GM04504 (cell line): ENCODE measurements at regions not wholly inside any gene's neighbourhood (a gene's known extent, or its start where the extent isn't known, plus 50 kb on each side); places are given as distances from the start of the nearest gene placed in this dataset.
"Not testable (repeated sequence)": the region's sequence is repeated elsewhere in the genome, so short reads cannot be mapped to it uniquely, and the experiment has no call there.

Experiments
- DNase-seq: peaks from one replicate; pipeline ENCODE4 v3.0.0-alpha.2; 2012; ENCODE audit warnings: low read depth

GRCh38 chr13:73336773-73337172 is 278.0 kb downstream of the KLF5 start:
- DNase-seq: no peak

GRCh38 chr13:73335944-73336343 is 277.1 kb downstream of the KLF5 start:
- no peak for DNase-seq

GRCh38 chr13:73335210-73335609 is 276.4 kb downstream of the KLF5 start:
- peak; percentile 52 for DNase-seq

- peak; percentile 46 for DNase-seq
These were observed 275.6 kb downstream of the KLF5 start for GRCh38 chr13:73334445-73334844.

DNA sequence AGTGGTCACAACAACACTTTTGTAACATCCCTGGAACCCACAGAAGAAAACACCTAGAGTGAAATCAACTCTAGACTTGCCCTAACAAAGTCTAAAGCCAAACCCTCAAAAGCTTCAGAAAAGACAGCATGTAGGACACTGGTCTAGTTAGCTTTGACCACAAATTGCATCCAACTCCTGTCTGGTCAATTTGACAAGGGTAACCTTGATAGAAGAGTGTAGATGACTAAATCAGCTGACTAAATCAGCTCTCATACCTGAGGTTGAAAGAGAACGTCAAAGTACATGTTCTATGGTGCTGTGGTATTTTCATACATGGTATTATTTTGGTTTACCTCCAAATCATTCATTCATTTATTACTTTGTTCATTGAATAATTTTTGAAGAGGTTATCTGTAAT is 272.8 kb downstream of the KLF5 start:
- no peak for DNase-seq

DNA sequence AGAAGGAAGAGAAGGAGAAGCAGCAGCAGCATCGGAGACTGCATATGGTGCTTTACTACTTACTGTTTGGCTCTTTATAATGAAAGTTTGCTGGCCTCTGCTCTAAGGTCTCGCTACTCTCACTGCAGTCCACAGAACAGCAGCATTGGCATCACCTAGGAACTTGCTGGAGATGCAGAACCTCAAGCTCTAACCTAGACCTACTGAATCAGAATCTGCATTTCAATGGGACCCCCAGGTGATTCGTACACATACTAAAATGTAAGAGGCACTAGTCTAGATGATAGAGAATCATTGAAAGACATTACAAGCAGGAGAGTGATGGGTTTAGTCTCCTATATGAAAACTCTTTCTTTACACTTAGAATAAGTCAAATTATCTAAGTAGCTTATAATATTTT is 270.6 kb downstream of the KLF5 start:
- no peak for DNase-seq

- DNase-seq: no peak
These were observed 268.8 kb downstream of the KLF5 start for GRCh38 chr13:73327579-73327978.

- DNase-seq: no peak
These were observed 267.1 kb downstream of the KLF5 start for GRCh38 chr13:73325723-73326558.

DNA sequence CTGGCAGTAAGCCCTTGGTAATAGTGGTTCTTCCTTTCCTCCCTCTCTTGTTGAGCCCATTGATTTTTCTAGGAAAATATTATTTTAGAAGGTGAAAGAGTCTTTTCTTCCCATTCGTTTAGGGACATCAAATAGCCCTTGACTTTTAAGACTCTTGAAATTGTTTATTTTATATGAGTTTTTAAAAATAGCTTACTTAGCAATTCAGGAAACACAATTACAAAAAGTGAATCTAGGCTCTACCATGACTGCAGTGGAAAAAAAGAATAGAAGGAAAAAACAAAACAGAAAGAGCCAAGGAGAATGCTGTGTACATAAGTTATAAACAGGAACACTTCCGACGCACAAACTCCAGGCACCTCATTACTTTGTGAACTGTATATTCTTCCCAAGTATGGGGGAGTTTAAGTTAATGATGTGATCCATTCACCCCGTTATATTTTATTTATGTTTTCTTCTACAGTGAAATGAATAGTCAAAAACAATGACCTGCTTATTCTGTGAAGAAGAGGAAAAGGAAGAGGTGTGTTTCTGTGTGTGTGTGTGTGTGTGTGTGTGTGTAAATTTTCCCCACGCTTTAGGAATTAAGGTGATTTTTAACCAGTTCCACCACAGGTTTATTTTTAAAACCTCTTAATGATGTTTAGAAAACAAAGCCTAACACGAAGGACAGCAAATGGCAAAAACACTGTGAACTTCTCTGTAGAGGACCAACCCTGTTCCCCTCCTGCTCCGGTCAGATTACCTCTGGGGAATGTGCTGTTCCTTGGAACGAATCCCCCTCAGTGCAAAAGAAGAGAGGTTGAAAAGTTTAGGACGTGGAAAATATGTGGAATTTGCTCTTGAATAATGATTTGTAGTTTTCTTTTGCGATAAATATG is 266.3 kb downstream of the KLF5 start:
- no peak for DNase-seq

GRCh38 chr13:73323615-73324014 is 264.8 kb downstream of the KLF5 start:
- DNase-seq: no peak

DNA sequence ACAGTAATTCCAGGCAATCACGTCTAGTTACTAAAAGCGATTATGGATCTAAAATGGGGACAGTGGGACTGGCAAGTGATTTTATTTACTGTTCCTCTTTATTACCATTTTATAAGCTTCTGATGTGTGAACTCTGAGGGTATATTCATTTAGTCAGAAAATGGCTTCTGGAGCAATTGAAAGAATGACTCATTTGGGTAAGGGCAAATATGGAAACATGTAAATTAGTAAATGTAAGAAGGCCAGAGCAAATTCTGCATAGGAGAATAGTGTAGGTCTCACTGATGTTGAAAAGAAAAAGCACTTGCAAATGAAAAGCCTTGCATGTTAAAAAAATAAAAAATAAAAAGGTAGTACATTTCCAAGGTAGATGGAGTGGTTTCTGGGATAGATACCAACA is 262.2 kb downstream of the KLF5 start:
- DNase-seq: no peak

- DNase-seq: no peak
These were observed 258.3 kb downstream of the KLF5 start for GRCh38 chr13:73317140-73317539.

DNA sequence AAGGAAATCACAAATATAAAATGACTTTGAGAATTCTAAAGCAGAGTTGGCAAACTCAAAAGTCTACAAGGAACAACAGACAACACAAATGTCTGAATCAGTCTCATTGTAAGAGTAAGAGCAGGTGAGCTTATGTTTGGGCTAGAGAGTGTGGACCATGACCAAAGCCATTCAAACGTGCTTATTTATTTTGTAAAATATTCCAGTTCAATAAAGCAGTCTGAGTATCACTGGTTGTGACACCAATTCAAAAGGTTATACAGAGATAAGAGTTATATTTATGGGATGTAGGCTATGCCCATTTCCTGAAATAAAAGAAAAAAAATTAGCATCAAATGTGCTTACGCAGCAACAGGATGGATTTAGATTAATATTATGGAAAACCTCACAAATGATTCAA is 251.6 kb downstream of the KLF5 start:
- DNase-seq: no peak

DNA sequence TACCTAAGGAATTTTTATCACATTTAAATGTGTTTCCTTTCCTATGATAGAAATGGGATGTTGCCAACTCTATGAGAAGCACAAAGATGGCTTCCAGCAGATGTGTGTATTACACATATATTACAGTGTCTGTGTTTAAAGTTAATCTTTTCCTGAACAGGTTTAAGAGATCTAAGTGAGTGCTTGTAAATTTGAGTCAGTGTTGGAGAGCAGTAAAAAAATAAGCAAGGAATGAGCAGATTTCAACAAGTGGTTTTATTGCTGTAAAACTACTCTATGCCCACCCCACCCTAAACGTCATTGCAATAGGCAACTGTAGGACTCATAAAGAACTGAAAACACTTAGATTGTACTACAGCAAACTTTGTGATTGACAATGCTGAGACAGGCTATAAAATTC is 248.7 kb downstream of the KLF5 start:
- no peak for DNase-seq

DNA sequence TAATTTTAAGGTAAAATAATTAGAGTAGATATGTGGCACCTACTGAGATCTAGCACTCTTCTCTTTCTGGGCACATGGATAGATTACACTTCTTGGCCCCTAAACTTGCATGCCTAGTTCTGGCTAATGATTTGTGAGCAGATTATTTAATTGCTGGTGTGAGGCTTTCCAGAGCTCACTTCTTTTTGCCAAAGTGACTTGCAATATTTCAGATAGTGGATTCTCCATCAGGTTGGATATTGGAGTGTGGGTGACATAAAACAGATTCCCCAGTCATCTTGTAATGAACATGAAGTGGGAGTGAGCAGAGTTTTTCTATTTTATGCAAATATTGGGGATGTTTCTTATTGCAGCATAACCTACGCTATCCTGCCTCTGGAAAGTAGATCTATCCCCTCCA is 247.9 kb downstream of the KLF5 start:
- no peak for DNase-seq

- DNase-seq: no peak
These were observed 245.6 kb downstream of the KLF5 start for GRCh38 chr13:73304442-73304841.

GRCh38 chr13:73303851-73304250 is 245.0 kb downstream of the KLF5 start:
- no peak for DNase-seq

- DNase-seq: not testable (repeated sequence)
These were observed 242.8 kb downstream of the KLF5 start for GRCh38 chr13:73301622-73302021.

DNA sequence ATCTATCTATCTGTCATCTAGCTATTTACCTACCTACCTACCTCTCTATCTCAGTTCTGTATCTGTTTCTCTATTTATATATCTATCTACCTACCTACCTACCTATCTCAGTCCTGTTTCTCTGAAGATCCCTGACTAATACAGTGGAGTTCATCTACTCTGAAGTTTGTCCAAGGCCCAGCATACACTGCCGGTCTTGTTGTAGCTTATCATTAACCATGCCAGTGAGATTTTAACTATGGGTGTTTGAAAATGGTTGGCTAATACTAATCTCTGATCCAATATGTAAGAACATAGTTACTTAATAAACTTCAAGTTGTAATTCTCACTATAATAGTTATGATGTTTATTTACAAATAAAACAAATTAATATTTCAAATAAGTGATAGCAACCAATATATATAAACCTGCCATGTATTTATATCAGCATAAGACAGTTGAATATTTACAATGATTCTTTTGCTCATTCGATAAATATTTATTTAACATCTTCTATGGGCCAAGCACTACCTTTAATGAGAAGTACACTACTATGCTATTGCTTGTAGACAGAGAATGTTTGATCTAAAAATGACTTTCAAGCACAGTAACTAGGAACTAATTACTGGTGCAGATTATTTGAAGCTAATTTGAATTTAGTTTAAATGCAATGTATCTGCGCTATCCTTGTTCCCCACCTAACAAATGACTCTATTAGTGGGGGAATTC is 242.1 kb downstream of the KLF5 start:
- no peak for DNase-seq

- no peak for DNase-seq
These were observed 241.0 kb downstream of the KLF5 start for GRCh38 chr13:73299787-73300186.

DNA sequence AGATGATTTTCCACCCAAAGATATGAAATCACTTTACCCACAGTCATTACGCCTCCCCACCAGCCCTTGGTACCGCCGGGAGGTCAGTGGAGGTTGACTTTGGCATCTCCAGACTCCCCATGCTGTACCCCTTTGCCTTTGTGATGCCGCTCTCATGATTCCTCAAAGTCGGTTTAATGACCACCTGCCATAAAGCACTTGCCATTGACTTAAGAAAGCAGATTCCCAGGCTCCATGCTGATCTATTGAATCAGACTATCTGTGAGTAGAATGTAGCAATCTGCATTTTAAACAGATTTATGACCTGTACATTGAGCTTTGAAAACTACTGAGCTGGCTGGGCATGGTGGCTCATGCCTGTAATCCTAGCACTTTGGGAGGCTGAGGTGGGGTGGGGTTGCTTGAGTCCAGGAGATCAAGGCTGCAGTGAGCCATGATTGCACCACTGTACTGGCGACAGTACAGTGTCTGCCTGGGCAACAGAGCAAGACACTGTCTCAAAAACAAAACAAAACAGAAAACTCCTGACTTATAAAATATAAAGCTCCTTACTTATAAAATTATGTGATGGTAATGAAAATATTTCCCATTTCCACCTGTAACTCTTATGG is 235.2 kb downstream of the KLF5 start:
- DNase-seq: no peak

DNA sequence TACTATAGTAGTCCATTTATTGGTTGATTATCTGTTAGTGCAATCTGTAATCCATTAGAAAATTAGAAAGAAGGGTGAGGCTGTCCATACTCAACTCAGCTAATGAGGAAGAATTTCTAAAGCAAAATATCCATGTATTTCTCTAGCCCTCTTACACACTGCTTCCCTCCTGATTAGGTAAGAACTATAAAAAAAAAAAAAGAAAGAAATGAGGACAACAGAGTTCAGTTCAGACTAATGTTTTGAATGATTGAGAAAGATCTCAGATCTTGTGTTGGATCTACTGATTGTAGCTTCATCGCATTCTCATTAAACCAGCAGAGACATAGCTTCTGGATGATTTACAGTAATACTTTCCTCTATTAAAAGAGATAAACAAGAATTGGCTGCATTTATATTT is 233.3 kb downstream of the KLF5 start:
- no peak for DNase-seq
